ENCODE measurements at regions not wholly inside any gene's neighbourhood (a gene's known extent, or its start where the extent isn't known, plus 50 kb on each side); places are given as distances from the start of the nearest gene placed in this dataset.

DNA sequence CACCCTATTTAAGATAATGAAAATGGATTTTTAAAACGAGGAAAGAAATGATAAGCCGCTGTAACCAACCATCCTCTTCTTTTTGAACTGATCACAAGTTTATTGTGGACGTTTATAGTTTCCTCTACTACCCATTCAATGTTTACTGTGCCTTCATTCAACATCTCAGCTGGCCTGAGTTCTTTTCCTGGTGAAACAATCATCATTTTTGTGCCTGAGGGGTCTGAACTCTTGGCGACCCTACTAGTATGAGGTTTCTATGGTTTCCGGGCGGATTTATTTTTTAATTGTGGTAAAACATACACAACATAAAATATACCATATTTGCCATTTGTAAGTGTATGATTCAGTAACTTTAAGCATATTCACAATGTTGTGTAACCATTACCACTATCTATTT is 100.7 kb downstream of the SPRY1 start:
- DNase-seq (ENCODE audit: low spot score) = no peak

- no peak for DNase-seq (ENCODE audit: low spot score)
These were observed 105.1 kb downstream of the SPRY1 start for GRCh38 chr4:123501733-123502132.

- no peak for DNase-seq (ENCODE audit: low spot score)
These were observed 107.2 kb downstream of the SPRY1 start for GRCh38 chr4:123503698-123504363.

- peak; percentile 73 for DNase-seq (ENCODE audit: low spot score)
These were observed 108.8 kb downstream of the SPRY1 start for GRCh38 chr4:123505095-123506010.

GRCh38 chr4:123506011-123506695 is 109.6 kb downstream of the SPRY1 start:
- DNase-seq (ENCODE audit: low spot score) = no peak

DNA sequence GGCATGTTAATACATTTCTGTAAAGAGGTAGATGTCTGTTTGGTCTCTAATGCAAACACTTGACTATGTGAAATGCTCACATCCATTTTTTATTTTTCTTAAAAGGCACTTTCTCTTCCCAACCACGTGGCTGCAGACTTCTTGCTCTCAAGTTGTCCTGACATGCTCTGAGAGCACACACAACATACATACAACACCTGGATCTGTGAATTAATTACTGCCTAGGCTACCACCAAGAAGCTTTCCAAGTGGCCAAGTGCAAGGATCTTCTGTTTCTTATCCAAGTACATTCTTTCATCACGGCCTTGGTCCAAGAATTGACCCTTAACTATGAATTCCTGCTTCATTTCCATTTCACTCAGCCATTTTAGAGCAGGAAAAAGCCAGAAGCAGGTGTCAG is 110.8 kb downstream of the SPRY1 start:
- DNase-seq (ENCODE audit: low spot score) = no peak

GRCh38 chr4:123510221-123510620 is 113.6 kb downstream of the SPRY1 start:
- no peak for DNase-seq (ENCODE audit: low spot score)

- DNase-seq (ENCODE audit: low spot score) = no peak
These were observed 114.1 kb downstream of the SPRY1 start for GRCh38 chr4:123510659-123511058.

- no peak for DNase-seq (ENCODE audit: low spot score)
These were observed 120.0 kb downstream of the SPRY1 start for GRCh38 chr4:123516576-123516975.

DNA sequence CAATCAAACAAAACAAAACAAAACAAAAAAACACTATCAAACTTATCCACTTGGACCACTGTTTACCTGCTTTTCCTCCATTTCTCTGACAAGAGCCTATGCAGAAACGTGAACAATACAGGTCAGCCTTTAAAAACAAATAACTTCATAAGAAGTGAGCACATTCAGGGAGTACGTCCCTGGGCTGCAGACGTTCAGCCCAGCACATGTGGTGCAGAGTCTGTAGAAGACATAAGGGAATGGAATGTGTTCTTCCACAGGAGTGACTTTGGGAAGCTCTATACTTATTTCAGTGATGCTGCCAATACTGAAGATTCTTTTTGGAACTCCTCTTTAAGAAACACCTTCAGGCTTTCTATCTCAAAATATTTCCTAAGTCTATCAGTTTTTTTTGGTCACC is 120.6 kb downstream of the SPRY1 start:
- DNase-seq (ENCODE audit: low spot score) = no peak

DNA sequence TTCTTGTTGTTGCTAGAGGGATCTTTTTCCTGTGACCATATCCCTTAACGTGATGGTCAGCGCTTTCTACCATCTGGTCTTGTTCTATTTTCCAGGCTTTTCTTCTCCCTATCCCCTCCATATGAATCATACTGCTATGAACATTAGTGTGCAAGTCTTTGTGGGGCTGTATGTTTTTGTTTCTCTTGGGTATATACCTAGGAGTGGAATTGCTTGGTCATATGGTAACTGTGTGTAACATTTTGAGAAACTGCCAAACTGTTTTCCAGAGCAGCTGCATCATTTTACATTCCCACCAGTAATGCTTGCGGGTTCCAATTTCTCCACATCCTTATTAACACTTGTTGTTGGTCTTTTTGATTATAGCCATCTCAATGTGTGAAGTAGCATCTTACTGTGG is 121.4 kb downstream of the SPRY1 start:
- no peak for DNase-seq (ENCODE audit: low spot score)

DNA sequence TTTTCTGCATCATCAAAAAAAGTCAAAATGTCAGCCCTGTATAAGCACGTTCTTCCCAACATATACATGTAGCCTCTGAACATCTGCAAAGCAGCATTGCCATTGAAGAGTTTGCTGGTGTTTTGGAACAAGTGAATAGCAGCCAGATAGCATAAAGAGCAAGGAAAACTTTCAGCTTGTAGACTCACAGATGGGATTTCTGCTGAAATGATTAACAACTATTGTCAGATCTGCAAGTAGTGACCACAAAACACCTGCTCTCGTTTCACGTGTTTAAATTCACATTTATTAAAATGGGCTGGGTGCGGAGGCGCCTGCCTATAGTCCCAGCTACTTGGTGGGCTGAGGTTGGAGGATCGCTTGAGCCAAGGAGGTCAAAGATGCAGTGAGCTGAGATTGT is 123.7 kb downstream of the SPRY1 start:
- DNase-seq (ENCODE audit: low spot score) = no peak

- DNase-seq (ENCODE audit: low spot score) = peak; percentile 18
These were observed 125.5 kb downstream of the SPRY1 start for GRCh38 chr4:123522081-123522480.

GRCh38 chr4:123522646-123523045 is 126.1 kb downstream of the SPRY1 start:
- DNase-seq (ENCODE audit: low spot score) = peak; percentile 19

DNA sequence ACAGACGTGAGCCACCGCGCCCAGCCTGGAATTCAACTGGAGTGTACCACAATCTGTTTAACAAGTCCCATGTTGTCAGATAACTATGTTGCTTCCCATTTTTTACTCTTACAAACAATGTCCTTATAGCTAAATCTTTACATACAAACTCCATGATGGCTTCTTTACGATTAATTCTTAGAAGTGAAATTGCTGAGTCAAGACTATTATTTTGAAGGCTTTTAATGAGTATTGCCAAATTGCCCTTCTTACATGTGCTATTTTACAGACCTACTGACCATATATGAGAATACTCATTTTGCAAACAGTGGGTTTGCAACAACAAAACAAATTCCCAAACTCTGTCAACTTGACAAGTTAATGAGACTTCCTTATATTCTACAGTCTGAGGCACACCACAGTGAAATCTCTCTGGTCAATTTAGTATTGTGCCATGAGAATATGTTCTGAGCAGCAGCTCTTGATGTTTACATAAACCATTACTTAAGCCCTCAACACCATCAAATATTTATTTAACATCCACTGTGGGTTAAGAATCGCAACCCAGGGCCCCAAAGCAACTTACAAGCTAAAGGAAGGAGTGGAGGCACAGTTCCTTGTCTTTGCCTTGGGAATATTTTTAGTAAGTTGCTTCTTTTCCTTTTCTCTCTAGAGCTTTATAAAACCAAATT is 128.5 kb downstream of the SPRY1 start:
- DNase-seq (ENCODE audit: low spot score) = no peak

GRCh38 chr4:123526511-123526910 is 129.9 kb downstream of the SPRY1 start:
- DNase-seq (ENCODE audit: low spot score) = no peak

DNA sequence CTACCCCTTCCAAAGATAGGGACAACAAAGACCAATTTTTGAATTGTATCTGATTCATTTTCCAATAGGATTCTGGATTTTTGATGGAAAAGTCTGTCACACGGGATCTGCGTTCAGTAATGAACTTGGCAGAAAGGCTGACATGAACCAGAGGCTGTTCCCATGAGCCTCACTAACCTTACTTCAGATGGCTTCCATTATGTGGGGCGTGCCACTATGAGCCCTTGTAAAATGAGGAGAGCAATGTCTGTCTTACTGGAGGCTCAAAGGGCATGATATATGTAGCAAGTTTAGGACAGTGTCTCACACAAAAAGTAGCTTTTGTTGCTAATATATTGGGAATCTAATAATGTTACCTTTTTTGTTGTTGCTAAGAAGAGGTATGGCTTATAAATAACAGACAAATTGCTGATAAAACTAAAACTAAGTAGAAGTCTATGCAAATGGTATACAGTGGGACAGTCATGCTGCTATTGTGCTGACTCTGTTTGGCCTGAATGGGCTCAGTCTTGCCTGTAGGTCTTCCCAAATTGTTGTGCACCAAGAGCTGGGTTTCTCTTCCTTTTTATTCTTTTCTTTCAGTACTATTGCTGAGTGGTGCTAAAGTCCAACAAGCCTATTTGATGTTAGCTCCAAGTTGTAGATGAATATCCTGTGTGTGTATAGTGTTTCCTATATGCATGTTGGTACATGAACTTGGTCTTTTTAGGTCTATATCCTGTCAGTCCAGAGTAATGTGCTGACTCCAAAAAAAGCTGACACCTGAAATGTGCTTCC is 132.1 kb downstream of the SPRY1 start:
- peak; percentile 29 for DNase-seq (ENCODE audit: low spot score)

DNA sequence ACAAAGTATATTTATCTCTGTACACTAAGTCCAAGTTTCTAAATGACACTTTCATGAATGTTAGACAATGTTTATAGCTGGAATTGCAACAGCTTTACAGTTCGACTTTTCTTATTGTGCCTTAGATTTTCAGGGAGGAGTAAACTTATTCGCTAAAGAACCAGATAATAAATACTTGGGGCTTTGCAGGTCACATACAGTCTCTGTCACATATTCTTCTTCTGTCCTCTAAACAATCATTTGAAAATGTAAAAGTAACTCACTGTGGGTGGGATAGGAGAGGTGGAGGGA is 132.6 kb downstream of the SPRY1 start:
- DNase-seq (ENCODE audit: low spot score) = no peak

- DNase-seq (ENCODE audit: low spot score) = no peak
These were observed 133.8 kb downstream of the SPRY1 start for GRCh38 chr4:123530357-123530756.

- no peak for DNase-seq (ENCODE audit: low spot score)
These were observed 138.6 kb downstream of the SPRY1 start for GRCh38 chr4:123535037-123535748.

- no peak for DNase-seq (ENCODE audit: low spot score)
These were observed 139.6 kb downstream of the SPRY1 start for GRCh38 chr4:123536225-123536624.

Data from umbilical cord (tissue), 1 donor.